Astrocyte of the cerebellum (primary cell): ENCODE measurements at regions not wholly inside any gene's neighbourhood (a gene's known extent, or its start where the extent isn't known, plus 50 kb on each side); places are given as distances from the start of the nearest gene placed in this dataset.

ENCODE experiments used
- DNase-seq: peaks from one replicate; pipeline ENCODE4 v3.0.0-alpha.2; 2011; ENCODE audit warnings: low read depth
- H3K4me3 ChIP-seq: 2 replicates; pipeline ENCODE4 v1.5.1; 2011; ENCODE audit warnings: mild to moderate bottlenecking, low read depth, low read length, moderate library complexity
- CTCF ChIP-seq: IDR thresholded peaks from 2 replicates; pipeline ENCODE4 v1.5.1; 2012; ENCODE audit warnings: low read length, low read depth, moderate library complexity, mild to moderate bottlenecking; ENCODE audit errors: missing control alignments
- in situ Hi-C: cut with HindIII; loops from 2 replicates; pipeline ENCODE4 v1.10.0; 2017; ENCODE audit warnings: low sequenced_read_pairs

- DNase-seq = no peak
- in situ Hi-C loops = no loop called here
These were observed 212.5 kb downstream of the SPATA18 start for GRCh38 chr4:52263607-52264006.

GRCh38 chr4:52265781-52266525 is 214.8 kb downstream of the SPATA18 start:
- DNase-seq = no peak
- TF ChIP-seq CTCF = no peak
- H3K4me3 ChIP-seq = no peak overlapping the region
- in situ Hi-C loops = no loop called here

More at GRCh38 chr4:52263607-52264006, 212.5 kb downstream of the SPATA18 start:
- no peak for TF ChIP-seq CTCF
- H3K4me3 ChIP-seq = no peak overlapping the region

GRCh38 chr4:52266537-52267137 is 215.5 kb downstream of the SPATA18 start:
- in situ Hi-C loops = no loop called here
- H3K4me3 ChIP-seq = no peak overlapping the region
- TF ChIP-seq CTCF = no peak
- no peak for DNase-seq

GRCh38 chr4:52269761-52270160 is 218.7 kb downstream of the SPATA18 start:
- H3K4me3 ChIP-seq = no peak overlapping the region
- DNase-seq = no peak
- in situ Hi-C loops = no loop called here
- no peak for TF ChIP-seq CTCF

- no peak for TF ChIP-seq CTCF
- no peak for DNase-seq
- no peak overlapping the region for H3K4me3 ChIP-seq
- in situ Hi-C loops = no loop called here
These were observed 222.8 kb downstream of the SPATA18 start for GRCh38 chr4:52273885-52274284.

- in situ Hi-C loops = no loop called here
- H3K4me3 ChIP-seq = no peak overlapping the region
- TF ChIP-seq CTCF = no peak
- DNase-seq = no peak
These were observed 237.2 kb downstream of the SPATA18 start for GRCh38 chr4:52288212-52288855.
